Adrenal gland (tissue), 9 donors: ENCODE measurements at regions not wholly inside any gene's neighbourhood (a gene's known extent, or its start where the extent isn't known, plus 50 kb on each side); places are given as distances from the start of the nearest gene placed in this dataset.

Experiments
- DNase-seq, 7 donors: peaks; one replicate each; pipeline ENCODE4 v3.0.0-alpha.2; 2019 to 2020
- H3K27ac ChIP-seq, 5 donors: fragments of 200-600 bp; sonication (generic) in 4 of 5; 1 replicate in 3 of 5; 2 replicates in 2 of 5; pipeline versions ENCODE4 v1.5.1 to v1.8.0; 2016 to 2020; ENCODE audit warnings: mild to moderate bottlenecking in 1 of 5
- H3K27me3 ChIP-seq: fragments of 200-600 bp; 2 replicates; pipeline ENCODE4 v1.8.0; 2021
- H3K36me3 ChIP-seq, 2 donors: fragments of 200-600 bp; replicated peaks in 1 of 2; 1 replicate in 1 of 2; 2 replicates in 1 of 2; pipeline versions ENCODE4 v1.5.1 to v1.8.0; 2018 to 2022
- H3K4me1 ChIP-seq, 2 donors: fragments of 200-600 bp; replicated peaks in 1 of 2; 1 replicate in 1 of 2; 2 replicates in 1 of 2; pipeline versions ENCODE4 v1.5.1 to v1.8.0; 2018 to 2021
- H3K4me3 ChIP-seq, 4 donors: fragments of 200-600 bp; sonication (generic) in 3 of 4; one replicate each; pipeline ENCODE4 v1.5.1; 2016 to 2018
- H3K9me3 ChIP-seq, 3 donors: fragments of 200-600 bp; sonication (generic) in 1 of 3; replicated peaks in 1 of 3; 1 replicate in 2 of 3; 2 replicates in 1 of 3; pipeline versions ENCODE4 v1.5.1 to v1.8.0; 2016 to 2021
- CTCF ChIP-seq, 6 experiments: fragments of 450-650 bp in 4 of 6; fragments of 200-600 bp in 2 of 6; sonication (generic) in 1 of 6; IDR thresholded peaks; 1 replicate in 5 of 6; 2 replicates in 1 of 6; pipeline versions ENCODE4 v1.5.1 to v1.8.0; 2016 to 2021; ENCODE audit warnings: antibody characterized with exemption in 6 of 6, mild to moderate bottlenecking in 2 of 6, moderate library complexity in 1 of 6
- POLR2A ChIP-seq, 2 donors: fragments of 450-650 bp; IDR thresholded peaks; one replicate each; pipeline ENCODE4 v1.6.1; 2017; ENCODE audit warnings: antibody characterized with exemption in 2 of 2, mild to moderate bottlenecking in 2 of 2, moderate library complexity in 1 of 2
- WGBS, 4 donors: extraction: QIAGEN DNeasy Blood & Tissue Kit in 2 of 4; methylation state at CpG; one replicate each; pipeline versions ENCODE4 v1.1.5 to v1.1.7; 2013 to 2017; 5-methylcytosine and 5-hydroxymethylcytosine counted together
- intact Hi-C, 2 donors: fragments of 100-400 bp; cut with DNase I; formaldehyde crosslinking; loops; one replicate each; pipeline versions ENCODE4 v1.14.1 to v1.15.0; 2022 to 2023
- donor health status: healthy with polysubstance abuse.
- donor health status: Bipolar disorder and iron deficiency.
- donor health status: DM: yes; HTN: yes; CAD: no.
- donor health status: DM: no; HTN: no; CAD: no.
- donor health status: DM: no; HTN: no; CAD: no.

GRCh38 chr13:111623743-111624505, 303.5 kb downstream of the TEX29 start:
- TF ChIP-seq CTCF (IDR thresholded peaks at IDR 0.05): no peak
- no peak for TF ChIP-seq POLR2A (IDR thresholded peaks at IDR 0.05)
- Histone ChIP-seq H3K4me1 (no peaks in the 10 kb centered on the region), H3K27me3 (no peaks in the 10 kb centered on the region), H3K9me3 (no peaks in the 10 kb centered on the region), H3K4me3 (no peak overlapping the region), H3K27ac (no peak overlapping the region), H3K36me3 (no peaks in the 10 kb centered on the region)
- WGBS, 4 donors: 80 to 85% (median 84%) methylated on average over 27 to 28 of the region's 28 CpGs
- intact Hi-C loops: no loop called here
- DNase-seq: no peak

GRCh38 chr13:111625526-111626315, 305.3 kb downstream of the TEX29 start:
- WGBS, 4 donors: 79 to 85% (median 81%) methylated on average over 10 to 13 of the region's 13 CpGs
- no peaks in the 10 kb centered on the region for H3K9me3 ChIP-seq
- no peak overlapping the region for H3K4me3 ChIP-seq
- H3K36me3 ChIP-seq: no peaks in the 10 kb centered on the region
- H3K27ac ChIP-seq: no peak overlapping the region
- no peak for DNase-seq
- H3K27me3 ChIP-seq: no peaks in the 10 kb centered on the region
- intact Hi-C loops: no loop called here
- TF ChIP-seq CTCF (IDR thresholded peaks at IDR 0.05): no peak
- TF ChIP-seq POLR2A (IDR thresholded peaks at IDR 0.05): no peak
- H3K4me1 ChIP-seq: no peaks in the 10 kb centered on the region

- WGBS, 4 donors: 59 to 78% (median 71%) methylated on average over 13 to 18 of the region's 18 CpGs
- intact Hi-C loops: no loop called here
- DNase-seq: no peak
Measured at GRCh38 chr13:111626371-111627305, 306.2 kb downstream of the TEX29 start.

More at GRCh38 chr13:111626371-111627305, 306.2 kb downstream of the TEX29 start:
- TF ChIP-seq CTCF (IDR thresholded peaks at IDR 0.05) (no peak), POLR2A (IDR thresholded peaks at IDR 0.05) (no peak)
- Histone ChIP-seq H3K4me1 (no peaks in the 10 kb centered on the region), H3K4me3 (no peak overlapping the region), H3K27me3 (no peaks in the 10 kb centered on the region), H3K36me3 (no peaks in the 10 kb centered on the region), H3K9me3 (no peaks in the 10 kb centered on the region), H3K27ac (no peak overlapping the region)
